ENCODE measurements at regions not wholly inside any gene's neighbourhood (a gene's known extent, or its start where the extent isn't known, plus 50 kb on each side); places are given as distances from the start of the nearest gene placed in this dataset.

GRCh38 chr18:67363694-67364093 is 152.8 kb downstream of the DSEL start:
- no peak for DNase-seq (ENCODE audit: low spot score)
- Histone ChIP-seq H3K27me3 (ENCODE audit: control insufficient read depth in 4 of 4, insufficient read depth in 4 of 4, low read length in 3 of 4) (no peaks in the 10 kb centered on the region), H3K4me3 (ENCODE audit: low read depth in 1 of 3, low read length in 3 of 3) (no peak overlapping the region), H3K9ac (ENCODE audit: low read depth in 1 of 2, low read length in 2 of 2) (no peak overlapping the region), H3K4me1 (ENCODE audit: control insufficient read depth in 4 of 4, insufficient read depth in 4 of 4, low read length in 3 of 4) (no peaks in the 10 kb centered on the region), H3K27ac (ENCODE audit: low read depth in 1 of 2, low read length in 2 of 2) (no peak overlapping the region), H3K9me3 (ENCODE audit: control insufficient read depth in 4 of 4, low read length in 3 of 4) (no peaks in the 10 kb centered on the region), H3K36me3 (ENCODE audit: control insufficient read depth in 4 of 4, insufficient read depth in 3 of 4, low read depth in 1 of 4, low read length in 3 of 4) (no peaks in the 10 kb centered on the region)
- WGBS = 90% methylated on average over 3 of the region's 3 CpGs
- no peak for TF ChIP-seq RXRA (IDR thresholded peaks at IDR 0.05)
- TF ChIP-seq EGR1 (IDR thresholded peaks at IDR 0.05; ENCODE audit: low read depth in 2 of 2) = no peak
- TF ChIP-seq HNF4A (conservative IDR thresholded peaks at IDR 0.05) = no peak
- no peak for TF ChIP-seq MAX (IDR thresholded peaks at IDR 0.05)
- no peak for TF ChIP-seq GABPA (IDR thresholded peaks at IDR 0.05 in 1 of 2, conservative IDR thresholded peaks at IDR 0.05 in 1 of 2)
- no peak for TF ChIP-seq YY1 (IDR thresholded peaks at IDR 0.05)
- no peak for TF ChIP-seq REST (IDR thresholded peaks at IDR 0.05)
- TF ChIP-seq, protein P1, sequence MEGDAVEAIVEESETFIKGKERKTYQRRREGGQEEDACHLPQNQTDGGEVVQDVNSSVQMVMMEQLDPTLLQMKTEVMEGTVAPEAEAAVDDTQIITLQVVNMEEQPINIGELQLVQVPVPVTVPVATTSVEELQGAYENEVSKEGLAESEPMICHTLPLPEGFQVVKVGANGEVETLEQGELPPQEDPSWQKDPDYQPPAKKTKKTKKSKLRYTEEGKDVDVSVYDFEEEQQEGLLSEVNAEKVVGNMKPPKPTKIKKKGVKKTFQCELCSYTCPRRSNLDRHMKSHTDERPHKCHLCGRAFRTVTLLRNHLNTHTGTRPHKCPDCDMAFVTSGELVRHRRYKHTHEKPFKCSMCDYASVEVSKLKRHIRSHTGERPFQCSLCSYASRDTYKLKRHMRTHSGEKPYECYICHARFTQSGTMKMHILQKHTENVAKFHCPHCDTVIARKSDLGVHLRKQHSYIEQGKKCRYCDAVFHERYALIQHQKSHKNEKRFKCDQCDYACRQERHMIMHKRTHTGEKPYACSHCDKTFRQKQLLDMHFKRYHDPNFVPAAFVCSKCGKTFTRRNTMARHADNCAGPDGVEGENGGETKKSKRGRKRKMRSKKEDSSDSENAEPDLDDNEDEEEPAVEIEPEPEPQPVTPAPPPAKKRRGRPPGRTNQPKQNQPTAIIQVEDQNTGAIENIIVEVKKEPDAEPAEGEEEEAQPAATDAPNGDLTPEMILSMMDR (IDR thresholded peaks at IDR 0.05; ENCODE audit: low read depth, low read length, missing input control) = no peak
- no peak for TF ChIP-seq ATF3 (IDR thresholded peaks at IDR 0.05)
- no peak for TF ChIP-seq TAF1 (conservative IDR thresholded peaks at IDR 0.05)
- no peak for TF ChIP-seq SP1 (IDR thresholded peaks at IDR 0.05)

- Histone ChIP-seq H3K9ac (ENCODE audit: low read depth in 1 of 2, low read length in 2 of 2) (no peak overlapping the region), H3K27me3 (ENCODE audit: control insufficient read depth in 4 of 4, insufficient read depth in 4 of 4, low read length in 3 of 4) (no peaks in the 10 kb centered on the region), H3K36me3 (ENCODE audit: control insufficient read depth in 4 of 4, insufficient read depth in 3 of 4, low read depth in 1 of 4, low read length in 3 of 4) (no peaks in the 10 kb centered on the region), H3K9me3 (ENCODE audit: control insufficient read depth in 4 of 4, low read length in 3 of 4) (no peaks in the 10 kb centered on the region), H3K27ac (ENCODE audit: low read depth in 1 of 2, low read length in 2 of 2) (no peak overlapping the region), H3K4me1 (ENCODE audit: control insufficient read depth in 4 of 4, insufficient read depth in 4 of 4, low read length in 3 of 4) (no peaks in the 10 kb centered on the region), H3K4me3 (ENCODE audit: low read depth in 1 of 3, low read length in 3 of 3) (no peak overlapping the region)
- no peak for DNase-seq (ENCODE audit: low spot score)
- WGBS = 81% methylated on average over 2 of the region's 2 CpGs
- TF ChIP-seq SP1 (IDR thresholded peaks at IDR 0.05) = no peak
- TF ChIP-seq, protein P1 (IDR thresholded peaks at IDR 0.05; ENCODE audit: low read depth, low read length, missing input control) = no peak
- no peak for TF ChIP-seq RAD21 (IDR thresholded peaks at IDR 0.05)
- TF ChIP-seq, protein P2, sequence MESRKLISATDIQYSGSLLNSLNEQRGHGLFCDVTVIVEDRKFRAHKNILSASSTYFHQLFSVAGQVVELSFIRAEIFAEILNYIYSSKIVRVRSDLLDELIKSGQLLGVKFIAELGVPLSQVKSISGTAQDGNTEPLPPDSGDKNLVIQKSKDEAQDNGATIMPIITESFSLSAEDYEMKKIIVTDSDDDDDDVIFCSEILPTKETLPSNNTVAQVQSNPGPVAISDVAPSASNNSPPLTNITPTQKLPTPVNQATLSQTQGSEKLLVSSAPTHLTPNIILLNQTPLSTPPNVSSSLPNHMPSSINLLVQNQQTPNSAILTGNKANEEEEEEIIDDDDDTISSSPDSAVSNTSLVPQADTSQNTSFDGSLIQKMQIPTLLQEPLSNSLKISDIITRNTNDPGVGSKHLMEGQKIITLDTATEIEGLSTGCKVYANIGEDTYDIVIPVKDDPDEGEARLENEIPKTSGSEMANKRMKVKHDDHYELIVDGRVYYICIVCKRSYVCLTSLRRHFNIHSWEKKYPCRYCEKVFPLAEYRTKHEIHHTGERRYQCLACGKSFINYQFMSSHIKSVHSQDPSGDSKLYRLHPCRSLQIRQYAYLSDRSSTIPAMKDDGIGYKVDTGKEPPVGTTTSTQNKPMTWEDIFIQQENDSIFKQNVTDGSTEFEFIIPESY (IDR thresholded peaks at IDR 0.05) = no peak
- TF ChIP-seq FOXA2 (IDR thresholded peaks at IDR 0.05) = no peak
- no peak for TF ChIP-seq HNF4G (IDR thresholded peaks at IDR 0.05)
- no peak for TF ChIP-seq HNF4A (conservative IDR thresholded peaks at IDR 0.05)
- TF ChIP-seq GABPA (IDR thresholded peaks at IDR 0.05 in 1 of 2, conservative IDR thresholded peaks at IDR 0.05 in 1 of 2) = no peak
- no peak for TF ChIP-seq TAF1 (conservative IDR thresholded peaks at IDR 0.05)
- TF ChIP-seq NR2F2 (IDR thresholded peaks at IDR 0.05) = no peak
Measured at GRCh38 chr18:67362906-67363305, 153.6 kb downstream of the DSEL start.

Data from liver (tissue), 8 donors.